ENCODE measurements at regions not wholly inside any gene's neighbourhood (a gene's known extent, or its start where the extent isn't known, plus 50 kb on each side); places are given as distances from the start of the nearest gene placed in this dataset.
A peak's percentile ranks its signal among the peaks of the same experiment; 100 is the strongest.
"Not testable (repeated sequence)": the region's sequence is repeated elsewhere in the genome, so short reads cannot be mapped to it uniquely, and the experiment has no call there.

DNA sequence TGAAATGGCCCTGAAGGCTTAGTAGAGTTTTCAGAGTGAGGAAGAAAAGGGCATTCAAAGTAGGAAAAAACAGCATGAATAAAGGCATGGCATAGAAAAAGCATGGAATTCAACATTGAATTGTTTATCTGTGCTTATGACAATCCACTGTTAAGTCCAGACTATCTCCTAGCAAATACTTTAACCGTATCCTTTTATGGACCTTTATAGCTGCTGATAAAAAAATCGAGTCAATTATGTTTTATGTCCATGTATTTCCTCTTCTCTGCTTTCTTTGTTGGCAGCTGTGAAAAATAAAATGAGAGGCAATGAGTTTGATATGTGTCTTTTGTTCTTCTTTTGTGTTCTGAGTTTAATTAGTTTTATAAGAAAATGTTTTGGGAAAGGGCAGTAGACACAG is 70.4 kb downstream of the TDRD15 start:
- DNase-seq = peak; percentile 10

DNA sequence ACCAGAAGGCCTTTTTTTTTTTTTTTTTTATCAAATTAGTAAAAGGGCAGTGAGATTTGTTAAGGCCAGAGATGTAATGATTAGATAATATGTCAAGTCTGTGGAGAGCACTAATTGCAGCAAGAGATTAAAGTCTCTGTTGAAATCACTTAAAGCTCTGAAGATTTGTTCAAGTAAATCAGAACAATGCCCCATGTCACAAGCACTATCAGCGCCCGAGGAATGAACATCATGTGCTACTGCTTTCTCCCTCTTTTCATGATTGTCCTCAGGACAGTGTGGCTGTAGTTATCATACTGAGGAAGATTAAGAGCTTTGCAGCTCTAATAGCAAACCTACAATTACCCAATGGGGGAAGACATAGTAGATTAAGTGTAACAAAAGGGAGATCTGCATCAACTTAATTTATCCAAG is 71.1 kb downstream of the TDRD15 start:
- DNase-seq = peak; percentile 26

DNA sequence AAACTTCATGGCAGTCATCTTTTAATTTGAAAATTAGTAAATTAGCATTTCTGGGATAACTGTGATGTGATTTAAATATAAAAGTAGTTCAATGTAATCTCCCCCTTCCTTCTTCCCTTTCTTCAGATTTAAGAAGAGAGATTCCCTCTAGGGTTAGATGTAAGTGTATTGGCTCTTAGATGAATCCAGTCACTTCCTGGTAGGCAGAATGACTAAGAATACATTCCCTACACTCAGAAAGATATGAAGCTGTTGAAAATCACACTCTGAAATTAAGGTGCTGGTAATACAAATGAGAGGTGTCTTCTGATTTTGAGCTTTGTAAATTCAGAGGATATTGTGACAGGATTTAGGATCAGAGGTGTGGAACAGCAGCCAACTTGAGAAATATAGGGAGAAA is 71.6 kb downstream of the TDRD15 start:
- peak; percentile 47 for DNase-seq

DNA sequence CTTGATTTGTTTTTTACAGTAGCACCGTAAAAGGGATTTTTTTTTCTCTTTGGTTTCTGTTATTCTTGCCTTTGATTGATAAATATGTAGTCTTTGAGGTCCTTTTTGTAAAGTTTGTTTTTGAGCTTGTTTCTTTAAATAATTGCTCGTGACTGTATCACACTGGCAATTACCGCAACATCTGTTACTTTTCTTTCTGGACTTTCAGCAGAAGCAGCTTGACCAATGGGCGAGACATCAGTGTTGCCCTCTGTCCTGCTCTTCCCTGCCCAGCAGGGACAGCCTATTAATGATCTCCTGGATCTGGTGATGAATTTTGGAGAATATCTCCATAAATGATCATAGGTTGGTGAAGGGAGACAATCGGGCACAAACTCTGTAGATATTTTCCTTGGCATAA is 74.9 kb downstream of the TDRD15 start:
- no peak for DNase-seq

DNA sequence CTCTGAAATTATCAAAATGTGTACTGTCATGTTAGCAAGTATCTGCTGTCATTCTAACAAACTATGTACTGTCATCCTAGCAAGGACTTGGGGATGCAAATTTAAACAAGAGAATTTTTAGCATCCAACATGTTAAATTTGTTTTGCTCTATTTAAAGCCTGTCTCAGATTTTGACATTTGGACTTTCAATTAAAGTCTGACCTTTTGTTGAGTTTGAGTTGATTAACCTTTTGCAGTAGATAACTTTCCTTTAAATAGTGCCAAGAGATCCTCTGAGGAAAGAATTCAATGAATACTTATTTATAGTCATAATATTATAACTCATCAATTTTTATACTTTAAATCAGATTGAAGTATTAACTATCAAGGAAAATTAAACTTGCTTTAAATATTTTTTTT is 80.2 kb downstream of the TDRD15 start:
- no peak for DNase-seq

DNA sequence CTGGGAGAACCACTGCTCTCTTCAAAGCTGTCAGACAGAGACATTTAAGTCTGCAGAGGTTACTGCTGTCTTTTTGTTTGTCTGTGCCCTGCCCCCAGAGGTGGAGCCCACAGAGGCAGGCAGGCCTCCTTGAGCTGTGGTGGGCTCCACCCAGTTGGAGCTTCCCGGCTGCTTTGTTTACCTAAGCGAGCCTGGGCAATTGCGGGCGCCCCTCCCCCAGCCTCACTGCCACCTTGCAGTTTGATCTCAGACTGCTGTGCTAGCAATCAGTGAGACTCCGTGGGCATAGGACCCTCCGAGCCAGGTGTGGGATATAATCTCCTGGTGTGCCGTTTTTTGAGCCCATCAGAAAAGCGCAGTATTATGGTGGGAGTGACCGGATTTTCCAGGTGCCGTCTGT is 90.3 kb downstream of the TDRD15 start:
- peak; percentile 18 for DNase-seq

DNA sequence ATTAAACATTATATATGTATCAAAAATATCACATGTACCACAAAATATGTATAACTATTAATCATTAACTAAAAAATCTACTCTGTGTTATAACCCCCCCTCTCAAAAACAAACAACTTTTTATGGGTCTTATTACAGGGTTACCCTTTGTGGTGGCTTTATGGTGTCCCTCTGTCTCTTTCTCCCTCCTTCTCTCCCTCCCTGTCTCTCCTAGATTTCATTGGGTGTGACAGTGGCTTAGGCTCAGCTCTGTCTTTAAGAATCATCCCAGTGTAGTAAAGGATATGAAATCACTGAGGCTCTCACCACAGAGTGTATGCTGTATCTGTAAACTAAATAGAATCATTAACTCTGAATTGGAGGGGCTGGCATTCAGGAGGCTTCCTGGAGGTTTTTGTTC is 93.7 kb downstream of the TDRD15 start:
- peak; percentile 62 for DNase-seq

DNA sequence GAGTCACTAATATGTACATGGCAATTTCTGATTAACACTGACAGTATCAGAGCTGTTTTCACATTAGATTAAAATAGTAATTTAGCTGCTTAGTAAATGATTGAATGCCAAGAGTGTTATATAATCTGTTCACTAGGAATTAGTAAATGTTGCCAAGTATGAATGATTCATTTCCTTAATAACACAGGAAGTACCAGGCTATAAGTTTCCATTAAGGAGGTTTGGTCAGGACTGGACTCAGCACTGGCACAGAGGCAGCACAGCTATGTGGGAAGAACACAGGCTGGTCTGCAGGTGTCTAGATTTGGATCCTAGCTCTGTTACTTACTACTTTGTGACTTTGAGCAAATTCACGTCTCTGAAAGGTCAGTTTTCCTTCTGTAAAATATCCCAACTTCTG is 97.2 kb downstream of the TDRD15 start:
- peak; percentile 11 for DNase-seq

DNA sequence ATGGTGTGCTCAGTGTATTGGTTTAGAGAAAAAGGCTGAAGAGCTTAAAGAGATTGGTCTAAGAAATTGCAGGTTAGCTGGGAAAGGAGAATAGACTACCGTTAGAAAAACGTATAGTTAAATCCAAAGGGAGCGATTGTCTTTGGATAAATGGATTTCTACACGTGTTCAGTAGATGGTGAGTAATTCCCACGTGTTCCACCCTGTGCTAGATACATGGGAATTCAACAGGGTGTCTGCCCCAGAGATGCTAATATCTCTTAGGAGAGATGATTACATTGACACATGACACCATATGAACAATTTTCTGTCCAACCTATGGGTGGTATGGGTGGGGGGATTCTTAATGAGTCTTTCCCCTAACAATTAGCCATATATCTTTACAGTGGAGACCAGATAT is 99.8 kb downstream of the TDRD15 start:
- no peak for DNase-seq

DNA sequence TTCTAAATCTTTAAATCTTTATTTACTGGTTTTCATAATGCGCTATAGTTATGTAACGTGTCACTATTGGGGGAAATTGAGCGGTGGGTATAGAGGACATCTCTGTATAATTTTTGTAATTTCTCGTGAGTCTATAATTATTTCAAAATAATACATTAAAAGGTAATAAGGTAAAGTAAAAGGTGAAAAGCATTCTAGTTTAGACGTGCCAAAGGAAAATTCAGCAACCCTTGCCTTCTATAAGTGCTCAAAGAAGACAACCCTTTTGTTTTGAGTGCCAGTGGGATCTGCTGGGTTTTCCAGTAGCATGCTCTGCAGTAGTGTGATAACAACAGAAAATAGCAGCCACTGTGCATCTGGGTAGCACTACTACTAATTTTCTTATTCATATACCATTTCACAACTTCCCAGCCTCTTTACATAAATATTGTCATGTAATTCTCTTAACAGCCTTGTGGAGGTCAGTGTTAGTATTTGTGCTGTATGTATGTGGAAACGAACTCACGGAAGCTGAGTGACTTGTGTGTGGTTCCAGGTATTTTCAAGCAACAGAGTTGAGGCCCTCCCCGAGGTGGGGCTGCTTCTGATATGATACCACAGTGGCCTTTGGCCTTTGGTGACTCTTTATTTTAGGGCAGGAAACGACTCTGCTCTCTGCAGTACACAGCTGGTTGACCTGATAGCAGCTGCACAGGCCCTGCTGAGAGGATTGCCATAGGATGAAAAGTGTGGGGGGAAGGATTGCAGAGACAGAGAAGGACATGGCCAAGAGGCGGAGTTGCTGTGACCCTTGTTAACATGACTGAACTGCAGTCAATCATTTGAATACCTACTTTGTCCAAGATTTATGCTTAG is 104.5 kb downstream of the TDRD15 start:
- no peak for DNase-seq

DNA sequence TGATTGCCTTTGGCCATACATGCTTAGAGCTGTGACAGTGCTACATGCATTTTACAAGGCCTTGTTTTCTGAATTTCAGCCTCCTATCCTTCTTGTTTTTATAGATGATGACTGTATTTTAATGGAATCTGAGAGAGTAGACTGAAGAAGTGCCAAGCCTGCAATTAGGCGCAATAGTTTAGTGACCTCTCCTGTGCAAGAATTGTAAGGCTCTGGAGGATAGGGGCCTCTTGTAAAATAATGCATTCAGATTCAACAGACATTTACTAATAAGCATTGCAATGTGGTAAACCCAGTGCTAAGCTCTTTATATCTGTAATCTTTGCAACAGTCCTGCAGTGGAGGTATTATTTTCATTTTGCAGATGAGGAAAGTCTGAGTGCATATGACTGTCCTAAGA is 105.5 kb downstream of the TDRD15 start:
- no peak for DNase-seq

DNA sequence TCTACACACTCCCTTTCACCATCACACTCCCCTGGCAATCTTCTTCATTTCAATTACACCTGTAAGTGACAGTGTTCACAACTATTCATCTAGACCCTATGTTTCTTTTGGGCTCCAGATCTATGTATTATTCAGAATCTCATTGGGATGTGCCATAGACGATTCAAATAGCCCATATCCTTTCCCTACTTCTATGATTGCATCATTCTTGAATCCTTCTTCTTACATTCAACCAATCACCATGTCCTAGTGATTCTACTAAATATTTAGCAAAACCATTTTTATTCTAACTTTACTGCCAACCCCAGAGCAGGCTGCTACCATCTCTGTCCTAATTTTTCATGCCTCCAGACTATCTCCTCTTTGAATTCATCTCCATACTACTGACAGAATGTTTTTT is 106.4 kb downstream of the TDRD15 start:
- DNase-seq = no peak

DNA sequence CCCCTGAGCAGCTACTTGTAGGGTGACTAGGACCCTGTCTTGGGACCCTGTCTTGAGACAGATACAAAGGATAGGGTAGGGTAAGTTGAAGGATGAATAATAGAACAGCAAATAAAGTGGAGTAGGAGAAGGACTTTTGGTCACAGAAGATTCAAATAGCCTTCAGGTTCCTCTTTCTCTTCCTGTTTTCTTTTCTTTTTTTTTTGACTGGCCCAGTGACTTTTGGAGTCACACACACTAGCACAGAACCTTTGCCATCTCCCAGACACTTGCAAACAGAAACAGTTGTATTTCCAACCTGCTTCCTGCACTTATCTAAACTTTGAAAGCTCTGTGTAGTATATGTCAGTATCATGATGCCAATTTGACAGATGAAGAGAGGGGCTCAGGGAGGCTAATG is 108.2 kb downstream of the TDRD15 start:
- no peak for DNase-seq

DNA sequence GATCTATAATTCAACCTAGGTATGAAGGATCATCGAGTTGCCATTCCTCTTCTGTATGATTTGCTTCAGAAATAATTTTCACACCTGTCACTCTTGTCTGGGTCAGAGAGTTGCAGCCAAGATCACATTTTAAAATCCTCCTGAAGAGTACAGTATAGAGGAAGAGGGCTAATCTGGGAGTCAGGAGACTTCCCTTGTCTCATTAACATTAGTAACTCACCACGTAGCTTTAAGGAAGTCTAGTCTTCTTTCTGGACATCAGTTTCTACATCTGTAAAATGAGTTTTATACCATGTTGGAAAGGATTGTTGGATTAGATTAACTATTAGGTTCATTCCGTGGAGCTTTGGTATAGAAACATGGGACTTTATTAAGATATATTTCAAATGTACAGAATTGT is 109.4 kb downstream of the TDRD15 start:
- no peak for DNase-seq

DNA sequence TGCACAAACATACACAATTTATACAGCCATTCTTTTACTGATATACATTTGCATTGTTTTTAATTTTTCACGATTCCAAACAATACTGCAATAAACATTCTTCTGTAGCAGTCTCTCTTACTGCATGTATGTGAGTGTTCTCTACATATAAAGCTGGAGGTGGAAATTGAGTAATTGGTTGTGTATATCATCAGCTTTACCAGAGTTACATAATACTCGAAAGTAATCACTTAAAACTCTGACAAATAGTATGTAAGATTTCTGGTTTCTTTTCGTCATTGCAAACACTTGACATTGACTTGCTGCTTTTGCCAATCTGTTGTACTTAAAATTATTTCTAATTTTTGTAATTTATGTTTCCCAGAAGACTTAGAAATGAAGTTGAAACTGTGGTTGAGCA is 110.2 kb downstream of the TDRD15 start:
- no peak for DNase-seq

DNA sequence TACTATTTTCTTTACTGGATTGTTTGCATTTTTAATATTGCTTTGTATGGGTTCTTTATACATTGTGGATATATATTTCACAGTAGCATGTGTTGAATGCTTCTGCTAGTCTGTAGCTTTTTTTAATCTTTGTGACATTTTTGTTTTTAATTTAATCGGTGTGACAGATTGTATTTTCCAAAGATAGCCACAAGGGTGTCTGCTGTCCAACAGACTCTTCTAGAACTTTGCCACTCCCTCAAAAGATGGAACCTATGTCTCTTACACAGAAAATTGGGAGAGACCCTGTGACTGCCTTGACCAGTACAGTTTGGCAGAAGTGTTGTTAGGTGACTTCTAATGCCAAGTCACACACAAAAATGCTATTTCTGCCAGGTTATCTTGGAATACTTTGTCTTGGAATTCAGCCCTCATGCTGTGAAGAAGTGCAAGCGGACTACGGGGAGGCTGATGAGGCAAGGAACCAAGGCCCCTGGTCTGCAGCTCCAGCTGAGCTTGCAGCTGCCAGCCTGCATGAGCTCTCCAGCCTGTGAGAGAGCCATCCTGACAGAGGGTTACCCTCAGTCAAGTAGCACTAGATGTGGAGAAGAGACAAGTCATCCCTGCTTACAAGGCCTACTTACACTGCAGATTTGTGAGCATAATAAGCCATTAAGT is 110.8 kb downstream of the TDRD15 start:
- DNase-seq = no peak

DNA sequence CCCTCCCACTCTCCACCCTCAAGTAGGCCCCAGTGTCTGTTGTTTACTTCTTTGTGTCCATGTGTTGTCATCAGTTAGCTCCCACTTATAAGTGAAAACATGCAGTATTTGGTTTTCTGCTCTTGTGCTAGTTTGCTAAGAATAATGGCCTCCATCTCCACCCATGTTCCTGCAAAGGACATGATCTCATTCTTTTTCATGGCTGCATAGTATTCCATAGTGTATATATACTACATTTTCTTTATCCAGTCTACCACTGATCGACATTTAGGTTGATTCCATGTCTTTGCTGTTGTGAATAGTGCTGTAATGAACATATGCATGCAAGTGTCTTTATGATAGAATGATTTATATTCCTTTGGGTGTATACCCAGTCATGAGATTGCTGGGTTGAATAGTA is 116.0 kb downstream of the TDRD15 start:
- not testable (repeated sequence) for DNase-seq

DNA sequence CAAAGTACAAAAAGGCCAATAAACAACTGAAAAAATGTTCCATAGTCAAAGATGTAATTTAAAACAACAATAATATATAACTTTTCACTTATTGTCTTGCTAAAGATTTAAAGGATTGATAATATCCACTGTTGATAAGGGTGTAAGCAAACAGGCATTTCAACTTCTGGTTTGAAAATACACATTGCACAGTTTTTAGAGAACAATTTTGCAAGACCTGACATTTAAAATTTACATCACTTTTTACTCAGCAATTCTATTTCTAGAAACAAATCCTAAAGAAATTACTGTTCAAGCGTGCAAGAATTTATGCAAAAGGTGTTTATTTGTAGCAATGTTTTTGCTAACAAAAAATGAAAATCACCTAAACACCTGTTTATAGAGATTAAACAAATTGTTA is 120.4 kb downstream of the TDRD15 start:
- DNase-seq = no peak

DNA sequence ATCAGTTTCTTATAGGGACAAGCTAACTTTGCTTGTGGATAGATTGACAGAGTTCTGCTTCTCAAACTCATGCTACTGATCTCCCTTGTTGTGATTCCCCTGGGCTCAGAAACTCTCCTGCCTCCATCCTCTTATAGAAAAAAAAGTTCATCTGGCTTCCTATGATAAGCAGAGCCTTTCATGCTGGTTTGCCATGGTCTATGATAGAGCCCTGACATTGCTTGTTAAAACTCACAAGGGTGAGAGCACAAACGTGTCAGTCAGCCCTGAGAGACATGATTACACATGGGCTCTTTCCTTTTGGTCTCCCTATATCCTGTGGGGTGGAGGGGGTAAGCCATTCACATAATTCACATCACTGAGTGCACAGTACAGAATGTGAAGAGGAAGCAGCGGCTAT is 121.8 kb downstream of the TDRD15 start:
- DNase-seq = no peak

DNA sequence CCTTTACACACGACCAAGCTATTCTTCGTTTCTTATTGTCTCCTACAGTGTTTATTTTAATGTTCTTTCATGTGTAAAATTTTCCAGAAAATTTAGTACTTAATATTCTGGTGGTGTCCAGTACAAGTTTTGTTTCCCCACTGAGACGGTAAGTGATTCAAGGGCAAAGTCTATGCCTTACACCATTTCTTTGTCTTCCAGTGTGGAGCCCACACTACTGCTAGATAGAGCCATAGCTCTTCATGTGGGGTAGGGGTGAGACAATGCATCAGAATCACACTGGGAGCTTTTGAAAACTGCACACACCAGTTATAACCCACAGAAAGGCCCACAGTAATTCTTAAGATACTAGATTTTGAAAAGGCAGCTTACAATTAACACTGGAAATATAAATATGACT is 125.6 kb downstream of the TDRD15 start:
- DNase-seq = no peak

DNA sequence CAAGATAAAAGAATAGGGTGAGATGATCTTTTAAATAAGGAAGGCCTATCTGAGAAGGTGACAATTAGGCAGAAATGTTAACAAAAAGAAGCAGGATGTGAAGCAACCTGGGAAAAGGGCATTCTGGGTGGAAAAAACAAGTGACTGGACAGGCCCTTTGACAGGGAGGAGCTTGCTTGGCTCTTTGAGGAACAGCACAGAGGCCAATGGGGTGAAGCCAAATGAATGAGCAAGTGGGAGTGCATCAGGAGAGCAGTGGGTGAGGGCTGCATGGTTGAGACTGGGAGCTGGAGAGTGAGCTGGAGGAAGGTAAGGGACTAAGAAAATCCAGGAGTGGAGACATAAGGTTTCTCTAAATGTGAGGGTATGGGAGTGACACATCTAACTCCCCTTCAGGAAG is 126.9 kb downstream of the TDRD15 start:
- peak; percentile 25 for DNase-seq

DNA sequence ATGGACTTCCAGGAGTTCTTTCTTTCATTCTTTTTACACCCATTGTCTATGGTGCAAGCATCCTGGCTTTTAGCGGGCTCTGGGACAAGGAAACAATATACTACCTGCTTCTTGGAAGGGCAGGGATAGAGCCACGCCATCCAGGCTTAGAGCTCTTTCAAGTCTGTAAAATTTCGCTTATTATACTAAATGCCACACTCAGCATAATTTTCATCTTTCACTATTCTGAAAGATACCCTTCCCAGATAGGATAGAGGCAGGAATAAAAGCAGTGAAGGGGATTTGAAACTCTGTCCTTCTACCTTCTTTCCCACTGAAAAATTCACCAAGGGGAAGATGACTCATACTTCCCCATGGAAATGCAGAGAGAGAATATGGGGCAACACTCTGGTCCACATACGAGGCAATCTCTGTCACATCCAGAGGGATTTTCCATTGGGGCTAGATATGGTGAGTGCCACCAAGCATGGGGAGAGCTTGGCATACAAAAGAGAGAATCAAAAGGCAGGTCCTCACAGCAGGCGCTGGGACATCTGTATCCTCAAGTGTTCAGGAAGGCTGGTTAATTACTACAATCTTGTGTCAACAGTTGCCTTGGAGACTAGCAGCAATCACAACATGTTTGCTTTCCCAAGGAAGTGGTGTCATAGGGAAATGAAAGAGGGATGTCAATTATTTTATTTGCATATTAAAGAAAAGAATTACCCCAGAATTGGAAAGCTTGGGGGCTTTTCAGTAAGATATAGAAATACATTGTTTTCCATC is 127.6 kb downstream of the TDRD15 start:
- DNase-seq = peak; percentile 91

DNA sequence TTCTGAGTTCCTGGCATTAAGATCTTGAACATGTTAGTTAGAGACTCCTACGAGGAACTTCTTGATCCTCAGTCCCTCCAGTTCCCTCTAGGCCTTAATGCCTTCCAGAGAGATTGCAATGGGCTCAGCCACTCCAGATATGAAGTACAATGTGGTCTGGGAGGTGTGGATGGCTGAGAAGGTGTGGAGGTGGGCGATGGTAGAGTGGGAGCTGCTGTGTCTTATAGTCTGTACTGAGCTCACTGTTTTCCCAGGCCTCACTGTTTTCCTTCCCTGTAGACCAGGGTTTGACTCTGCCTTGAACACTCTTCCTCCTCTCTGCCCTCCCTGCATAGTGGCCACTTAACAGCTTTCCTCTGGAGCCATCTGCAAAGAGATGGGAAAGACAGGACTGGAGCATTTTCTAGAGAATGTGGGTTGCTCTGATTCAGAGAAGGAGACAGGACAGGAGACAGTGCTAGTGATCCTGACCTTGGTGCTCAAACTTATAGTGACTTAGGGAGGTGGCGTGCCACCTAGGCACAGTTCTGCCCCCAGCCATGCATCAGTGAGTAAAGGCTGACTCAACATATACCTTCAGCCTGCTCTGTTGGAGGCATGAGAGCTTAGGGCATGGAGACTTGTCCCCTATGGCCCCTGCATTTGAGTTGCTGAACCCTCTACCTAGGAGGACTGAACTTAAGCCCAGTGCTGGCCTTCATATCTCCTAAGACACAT is 129.7 kb downstream of the TDRD15 start:
- no peak for DNase-seq

Data from DMS53 (cell line).